Epithelial cell of esophagus (primary cell): ENCODE measurements at regions not wholly inside any gene's neighbourhood (a gene's known extent, or its start where the extent isn't known, plus 50 kb on each side); places are given as distances from the start of the nearest gene placed in this dataset.

Experiments used
- DNase-seq: peaks from one replicate; pipeline ENCODE4 v3.0.0; 2010; ENCODE audit warnings: low read depth
- H3K4me3 ChIP-seq: 2 replicates; pipeline ENCODE4 v1.5.1; 2011; ENCODE audit warnings: mild to moderate bottlenecking, low read length, control low read depth
- TF ChIP-seq, protein P1 (sequence below): IDR thresholded peaks from 2 replicates; pipeline ENCODE4 v1.5.1; 2011; ENCODE audit warnings: low read depth, mild to moderate bottlenecking, low read length, control low read depth, inconsistent platforms; ENCODE audit not compliant: insufficient read depth; ENCODE audit errors: missing control alignments

- DNase-seq: no peak
- H3K4me3 ChIP-seq: no peak overlapping the region
- TF ChIP-seq, protein P1, sequence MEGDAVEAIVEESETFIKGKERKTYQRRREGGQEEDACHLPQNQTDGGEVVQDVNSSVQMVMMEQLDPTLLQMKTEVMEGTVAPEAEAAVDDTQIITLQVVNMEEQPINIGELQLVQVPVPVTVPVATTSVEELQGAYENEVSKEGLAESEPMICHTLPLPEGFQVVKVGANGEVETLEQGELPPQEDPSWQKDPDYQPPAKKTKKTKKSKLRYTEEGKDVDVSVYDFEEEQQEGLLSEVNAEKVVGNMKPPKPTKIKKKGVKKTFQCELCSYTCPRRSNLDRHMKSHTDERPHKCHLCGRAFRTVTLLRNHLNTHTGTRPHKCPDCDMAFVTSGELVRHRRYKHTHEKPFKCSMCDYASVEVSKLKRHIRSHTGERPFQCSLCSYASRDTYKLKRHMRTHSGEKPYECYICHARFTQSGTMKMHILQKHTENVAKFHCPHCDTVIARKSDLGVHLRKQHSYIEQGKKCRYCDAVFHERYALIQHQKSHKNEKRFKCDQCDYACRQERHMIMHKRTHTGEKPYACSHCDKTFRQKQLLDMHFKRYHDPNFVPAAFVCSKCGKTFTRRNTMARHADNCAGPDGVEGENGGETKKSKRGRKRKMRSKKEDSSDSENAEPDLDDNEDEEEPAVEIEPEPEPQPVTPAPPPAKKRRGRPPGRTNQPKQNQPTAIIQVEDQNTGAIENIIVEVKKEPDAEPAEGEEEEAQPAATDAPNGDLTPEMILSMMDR: no peak
Measured at GRCh38 chr7:112891698-112892097, 101.5 kb upstream of the TMEM168 start.

DNA sequence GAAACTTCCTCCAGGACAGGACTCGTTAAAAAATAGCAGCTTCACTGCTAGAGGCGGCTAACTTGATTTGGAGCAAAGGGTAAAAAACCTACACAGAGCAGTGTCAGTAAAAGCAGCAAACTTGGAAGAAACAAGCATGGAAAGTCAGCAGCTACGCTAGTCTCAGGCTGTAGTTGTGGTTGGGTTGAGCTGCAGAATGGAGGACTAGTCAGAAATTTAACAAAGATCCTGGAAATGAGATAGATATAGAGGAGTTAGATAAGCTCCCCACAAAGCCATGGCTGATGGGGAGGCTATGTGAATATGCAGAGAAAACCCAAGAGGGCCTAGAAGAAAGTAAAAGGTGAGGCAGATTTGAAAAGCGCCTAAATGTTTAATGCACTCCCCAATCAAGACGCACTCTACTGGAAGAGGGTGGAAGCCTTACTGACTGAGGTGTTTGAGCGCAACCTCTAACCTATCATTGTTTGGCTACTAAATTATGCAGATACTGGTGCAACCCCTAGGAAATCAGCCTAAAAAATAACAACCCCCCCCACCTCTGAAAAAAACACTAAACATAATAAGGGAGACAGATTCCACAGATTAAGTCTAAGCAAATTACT is 99.7 kb upstream of the TMEM168 start:
- TF ChIP-seq, protein P1: no peak
- H3K4me3 ChIP-seq: no peak overlapping the region
- no peak for DNase-seq

DNA sequence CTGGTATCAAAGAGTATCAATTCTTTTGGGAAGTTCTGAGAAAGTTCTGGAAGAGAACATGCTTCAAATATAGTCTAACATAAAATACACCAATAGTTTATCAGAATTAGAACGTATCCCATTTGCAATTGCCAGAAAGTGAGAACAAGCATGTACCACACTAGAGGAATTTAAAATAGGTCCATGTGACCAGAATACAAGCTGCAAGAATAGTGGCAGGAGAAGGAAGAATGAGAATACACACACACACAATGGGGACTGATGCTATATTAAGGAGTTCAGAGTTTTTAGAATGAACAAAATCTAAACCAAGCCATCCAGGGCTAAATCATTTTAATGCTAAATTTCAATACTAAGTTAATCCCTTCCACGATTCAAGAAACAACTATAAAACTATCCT is 99.1 kb upstream of the TMEM168 start:
- no peak overlapping the region for H3K4me3 ChIP-seq
- DNase-seq: no peak
- TF ChIP-seq, protein P1: no peak

DNA sequence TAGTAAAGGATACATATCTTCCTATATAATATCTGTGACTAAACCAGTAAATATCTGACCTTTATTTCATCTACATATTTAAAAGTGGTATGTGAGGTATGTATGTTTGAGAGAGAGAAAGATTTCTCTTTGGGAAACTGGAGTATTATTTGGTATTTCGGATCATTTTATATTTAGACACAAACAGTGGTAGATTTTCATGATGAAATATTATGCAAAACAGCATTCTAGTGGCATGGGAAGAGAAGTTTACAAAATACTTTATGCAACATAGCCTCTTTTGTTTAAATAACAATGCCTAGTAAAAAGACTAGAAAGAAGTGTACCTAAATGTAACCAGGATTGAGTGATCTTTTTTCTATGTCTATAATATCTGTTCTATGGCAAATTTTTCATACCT is 98.6 kb upstream of the TMEM168 start:
- DNase-seq: no peak
- no peak overlapping the region for H3K4me3 ChIP-seq
- TF ChIP-seq, protein P1: no peak

GRCh38 chr7:112887976-112888375 is 97.8 kb upstream of the TMEM168 start:
- DNase-seq: no peak
- TF ChIP-seq, protein P1: no peak
- no peak overlapping the region for H3K4me3 ChIP-seq

- DNase-seq: no peak
- TF ChIP-seq, protein P1: no peak
- no peak overlapping the region for H3K4me3 ChIP-seq
Measured at GRCh38 chr7:112887337-112887736, 97.1 kb upstream of the TMEM168 start.

GRCh38 chr7:112886208-112886607 is 96.0 kb upstream of the TMEM168 start:
- no peak overlapping the region for H3K4me3 ChIP-seq
- no peak for DNase-seq
- TF ChIP-seq, protein P1: no peak
